Activated naive CD8-positive, alpha-beta T cell treated with anti-CD3 and anti-CD28 coated beads for 36 hours (primary cell): ENCODE measurements at regions not wholly inside any gene's neighbourhood (a gene's known extent, or its start where the extent isn't known, plus 50 kb on each side); places are given as distances from the start of the nearest gene placed in this dataset.
"Not testable (repeated sequence)": the region's sequence is repeated elsewhere in the genome, so short reads cannot be mapped to it uniquely, and the experiment has no call there.

ENCODE experiments used
- DNase-seq: peaks from one replicate; pipeline ENCODE4 v3.0.0; 2021
- H3K27ac Mint-ChIP-seq: one replicate; pipeline ENCODE4 v1.8.0; 2022; ENCODE audit warnings: mild to moderate bottlenecking, moderate library complexity, mixed read lengths
- H3K27me3 Mint-ChIP-seq: one replicate; pipeline ENCODE4 v1.8.0; 2022; ENCODE audit warnings: mild to moderate bottlenecking, mixed read lengths
- H3K36me3 Mint-ChIP-seq: one replicate; pipeline ENCODE4 v1.8.0; 2021; ENCODE audit warnings: mild to moderate bottlenecking, mixed read lengths
- H3K4me1 Mint-ChIP-seq: one replicate; pipeline ENCODE4 v1.8.0; 2021; ENCODE audit warnings: mixed read lengths
- H3K4me3 Mint-ChIP-seq: one replicate; pipeline ENCODE4 v1.8.0; 2022; ENCODE audit warnings: mild to moderate bottlenecking, moderate library complexity, mixed read lengths
- H3K9me3 Mint-ChIP-seq: one replicate; pipeline ENCODE4 v1.8.0; 2022; ENCODE audit warnings: mixed read lengths

- no peaks in the 10 kb centered on the region for H3K36me3 Mint-ChIP-seq
- no peak for DNase-seq
- no peaks in the 10 kb centered on the region for H3K9me3 Mint-ChIP-seq
- no peak overlapping the region for H3K4me3 Mint-ChIP-seq
- H3K27ac Mint-ChIP-seq: no peak overlapping the region
- H3K27me3 Mint-ChIP-seq: no peaks in the 10 kb centered on the region
- H3K4me1 Mint-ChIP-seq: no peaks in the 10 kb centered on the region
Observed at GRCh38 chr3:152770296-152770695, 64.6 kb upstream of the P2RY1 start.

GRCh38 chr3:152771120-152771519, 63.8 kb upstream of the P2RY1 start:
- Mint-ChIP-seq H3K36me3 (no peaks in the 10 kb centered on the region), H3K27ac (no peak overlapping the region), H3K4me3 (no peak overlapping the region), H3K27me3 (no peaks in the 10 kb centered on the region), H3K4me1 (no peaks in the 10 kb centered on the region), H3K9me3 (no peaks in the 10 kb centered on the region)
- DNase-seq: no peak

GRCh38 chr3:152772674-152773225, 62.2 kb upstream of the P2RY1 start:
- Mint-ChIP-seq H3K27me3 (no peaks in the 10 kb centered on the region), H3K36me3 (no peaks in the 10 kb centered on the region), H3K9me3 (no peaks in the 10 kb centered on the region), H3K4me3 (no peak overlapping the region), H3K4me1 (no peaks in the 10 kb centered on the region), H3K27ac (no peak overlapping the region)
- DNase-seq: no peak

DNA sequence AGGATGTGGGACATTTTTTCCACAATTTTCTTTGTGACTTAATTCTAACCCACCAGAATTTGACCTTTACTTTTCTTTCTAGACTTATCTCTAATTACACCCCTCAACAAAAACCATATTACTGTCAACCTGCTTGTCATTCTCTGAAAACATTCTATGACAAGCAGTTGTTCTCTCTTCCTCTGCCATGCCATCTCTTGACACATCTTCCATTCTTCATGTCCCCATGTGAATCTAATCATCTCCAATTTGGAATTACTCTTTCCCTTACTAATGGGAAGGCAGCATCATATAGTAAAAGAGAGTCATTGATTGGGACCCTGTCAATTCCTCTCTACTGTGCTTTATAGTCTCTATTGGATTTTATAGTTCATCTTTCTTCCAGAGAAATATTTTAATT, 61.3 kb upstream of the P2RY1 start:
- no peaks in the 10 kb centered on the region for H3K4me1 Mint-ChIP-seq
- no peak overlapping the region for H3K4me3 Mint-ChIP-seq
- no peak overlapping the region for H3K27ac Mint-ChIP-seq
- no peaks in the 10 kb centered on the region for H3K9me3 Mint-ChIP-seq
- H3K27me3 Mint-ChIP-seq: no peaks in the 10 kb centered on the region
- DNase-seq: no peak
- H3K36me3 Mint-ChIP-seq: no peaks in the 10 kb centered on the region

- not testable (repeated sequence) for H3K36me3 Mint-ChIP-seq, H3K9me3 Mint-ChIP-seq
Observed at GRCh38 chr3:152774230-152774629, 60.7 kb upstream of the P2RY1 start.

DNA sequence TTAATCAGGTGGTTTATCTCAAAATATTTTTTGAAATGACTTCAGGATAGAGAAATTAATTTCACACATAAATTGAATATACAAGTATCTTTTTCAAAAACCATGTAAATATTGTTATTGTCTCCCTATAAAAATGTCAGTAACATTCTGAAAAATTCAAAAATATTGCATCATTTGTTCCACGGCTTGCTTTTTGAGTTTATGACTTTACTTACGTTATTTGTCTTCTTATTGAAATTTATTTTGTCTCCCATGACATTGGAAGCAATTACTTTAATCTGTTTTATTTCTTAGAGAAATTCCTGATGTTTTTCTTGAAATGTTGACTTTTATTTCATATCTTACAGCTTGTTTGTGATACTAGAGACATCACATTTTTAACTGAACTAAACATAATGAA, 56.9 kb upstream of the P2RY1 start:
- no peak overlapping the region for H3K4me3 Mint-ChIP-seq
- H3K27me3 Mint-ChIP-seq: no peaks in the 10 kb centered on the region
- H3K4me1 Mint-ChIP-seq: no peaks in the 10 kb centered on the region
- no peaks in the 10 kb centered on the region for H3K36me3 Mint-ChIP-seq
- H3K9me3 Mint-ChIP-seq: no peaks in the 10 kb centered on the region
- H3K27ac Mint-ChIP-seq: no peak overlapping the region
- DNase-seq: no peak

More at GRCh38 chr3:152774230-152774629, 60.7 kb upstream of the P2RY1 start:
- H3K27me3 Mint-ChIP-seq, H3K4me3 Mint-ChIP-seq, H3K4me1 Mint-ChIP-seq, H3K27ac Mint-ChIP-seq, DNase-seq: not testable (repeated sequence)

GRCh38 chr3:152779653-152780052, 55.3 kb upstream of the P2RY1 start:
- Mint-ChIP-seq H3K27me3 (peaks cover 1% of the 10 kb centered on the region), H3K9me3 (no peaks in the 10 kb centered on the region), H3K4me1 (no peaks in the 10 kb centered on the region), H3K27ac (no peak overlapping the region), H3K4me3 (no peak overlapping the region), H3K36me3 (no peaks in the 10 kb centered on the region)
- no peak for DNase-seq

- H3K36me3 Mint-ChIP-seq: no peaks in the 10 kb centered on the region
- no peak overlapping the region for H3K27ac Mint-ChIP-seq
- H3K4me3 Mint-ChIP-seq: no peak overlapping the region
- no peaks in the 10 kb centered on the region for H3K4me1 Mint-ChIP-seq
- DNase-seq: no peak
- peaks cover 7% of the 10 kb centered on the region for H3K27me3 Mint-ChIP-seq
- no peaks in the 10 kb centered on the region for H3K9me3 Mint-ChIP-seq
Observed at GRCh38 chr3:152780553-152780952, 54.4 kb upstream of the P2RY1 start.

- Mint-ChIP-seq H3K36me3 (no peaks in the 10 kb centered on the region), H3K27ac (no peak overlapping the region), H3K9me3 (no peaks in the 10 kb centered on the region), H3K4me1 (no peaks in the 10 kb centered on the region), H3K27me3 (peaks cover 7% of the 10 kb centered on the region), H3K4me3 (no peak overlapping the region)
- no peak for DNase-seq
Observed at GRCh38 chr3:152785051-152785450, 49.9 kb upstream of the P2RY1 start.
